ENCODE measurements at regions not wholly inside any gene's neighbourhood (a gene's known extent, or its start where the extent isn't known, plus 50 kb on each side); places are given as distances from the start of the nearest gene placed in this dataset.

DNA sequence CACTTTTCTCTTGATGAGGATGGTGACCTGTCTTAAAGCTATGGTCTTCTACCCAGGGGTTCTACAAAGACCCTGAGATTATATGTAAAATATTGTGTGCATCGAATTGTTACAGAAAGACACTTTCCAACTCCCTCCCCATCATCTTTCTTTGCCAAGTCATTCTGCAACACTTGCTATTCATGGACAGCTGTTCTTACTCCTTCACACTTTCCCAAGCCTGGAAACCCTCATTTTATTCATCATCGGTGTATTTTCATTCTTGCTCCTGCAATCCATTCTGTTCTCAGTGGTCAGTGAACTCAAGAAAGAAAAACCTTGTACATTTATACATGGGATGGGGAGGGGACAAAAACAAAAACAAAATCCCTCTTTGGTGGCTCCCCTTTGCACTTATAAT lies 90.5 kb upstream of the STXBP6 start:
- no peak for DNase-seq

DNA sequence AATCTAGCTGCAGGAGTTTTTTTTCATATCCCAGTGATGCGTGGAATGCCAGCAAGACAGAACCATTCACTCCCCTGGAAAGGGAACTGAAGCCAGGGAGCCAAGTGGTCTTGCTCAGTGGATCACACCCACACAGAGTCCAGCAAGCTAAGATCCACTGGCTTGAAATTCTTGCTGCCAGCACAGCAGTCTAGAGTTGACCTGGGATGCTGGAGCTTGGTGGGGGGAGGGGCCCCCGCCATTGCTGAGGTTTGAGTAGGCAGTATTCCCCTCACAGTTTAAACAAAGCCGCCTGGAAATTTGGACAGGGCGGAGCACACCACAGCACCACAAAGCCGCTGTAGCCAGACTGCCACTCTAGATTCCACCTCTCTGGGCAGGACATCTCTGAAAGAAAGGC lies 86.9 kb upstream of the STXBP6 start:
- DNase-seq = no peak

DNA sequence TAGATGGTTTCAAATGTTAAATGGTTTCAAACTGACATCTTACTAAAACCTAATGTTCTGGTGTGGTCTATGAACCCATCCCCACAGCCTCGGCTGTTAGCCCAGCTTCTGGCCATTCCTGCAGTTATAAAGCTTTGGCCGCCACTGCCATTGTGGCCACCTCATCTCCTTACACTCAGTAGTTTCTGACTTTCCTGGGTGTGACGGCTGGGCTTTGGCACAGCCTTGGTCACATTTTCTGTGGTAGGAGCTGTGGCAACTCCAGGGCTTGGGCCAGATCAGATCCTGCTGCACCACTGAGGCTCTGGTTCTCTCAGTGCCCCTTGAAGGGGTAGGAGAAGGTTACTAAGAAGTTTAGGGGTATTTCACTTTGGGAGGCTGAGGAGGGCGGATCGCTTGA lies 84.2 kb upstream of the STXBP6 start:
- no peak for DNase-seq

DNA sequence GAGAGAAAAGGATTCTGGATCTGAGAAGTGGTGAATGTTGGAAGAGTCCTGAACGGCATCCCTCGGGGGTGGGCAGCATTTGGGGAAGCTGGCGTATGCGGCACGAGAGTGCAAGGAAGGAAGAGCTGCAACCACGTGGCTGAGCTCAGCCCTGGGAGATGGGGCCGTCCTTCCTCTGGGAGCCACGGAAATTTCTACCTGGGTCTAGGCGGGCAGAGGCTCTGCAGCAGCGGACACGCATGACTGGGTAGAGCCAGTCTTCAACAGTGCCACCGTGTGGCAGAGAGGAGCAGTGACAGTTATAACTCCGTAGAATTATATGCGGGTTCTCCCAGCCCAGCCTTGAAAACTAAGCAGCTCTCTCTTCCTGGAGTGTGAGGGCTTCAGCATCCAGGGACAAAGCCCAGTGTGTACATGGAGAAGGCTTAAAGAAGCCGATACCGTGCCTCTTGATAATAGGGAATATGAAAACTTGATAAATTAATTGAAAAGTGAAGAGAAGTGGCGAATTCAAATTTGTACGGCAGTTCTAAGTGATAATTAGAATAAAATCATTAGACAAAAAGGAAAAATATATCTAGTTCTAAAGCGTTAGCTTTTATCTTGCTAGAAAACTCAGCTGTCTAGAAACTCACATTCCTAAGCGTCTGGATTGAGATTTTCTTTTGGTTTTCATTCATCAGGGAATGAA lies 82.9 kb upstream of the STXBP6 start:
- peak; percentile 44 for DNase-seq

DNA sequence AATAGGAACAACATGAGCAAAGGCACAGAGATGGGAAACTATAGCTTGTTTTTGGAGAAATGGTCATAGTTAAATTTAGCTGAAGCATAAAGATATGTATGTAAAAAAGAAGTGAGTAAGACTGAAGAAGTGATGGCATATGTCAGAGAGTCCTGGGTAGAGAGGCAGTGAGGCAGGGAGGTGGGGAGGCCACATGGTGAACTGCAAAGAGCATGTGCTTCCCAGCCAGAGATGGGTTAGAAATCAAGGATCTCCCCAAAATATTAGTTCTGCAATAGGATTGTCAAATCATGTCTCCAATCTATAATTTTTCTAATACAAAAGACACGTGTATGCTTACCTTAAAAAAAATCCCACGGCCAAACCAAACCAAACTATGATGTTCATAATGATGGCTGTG lies 82.1 kb upstream of the STXBP6 start:
- DNase-seq = no peak

DNA sequence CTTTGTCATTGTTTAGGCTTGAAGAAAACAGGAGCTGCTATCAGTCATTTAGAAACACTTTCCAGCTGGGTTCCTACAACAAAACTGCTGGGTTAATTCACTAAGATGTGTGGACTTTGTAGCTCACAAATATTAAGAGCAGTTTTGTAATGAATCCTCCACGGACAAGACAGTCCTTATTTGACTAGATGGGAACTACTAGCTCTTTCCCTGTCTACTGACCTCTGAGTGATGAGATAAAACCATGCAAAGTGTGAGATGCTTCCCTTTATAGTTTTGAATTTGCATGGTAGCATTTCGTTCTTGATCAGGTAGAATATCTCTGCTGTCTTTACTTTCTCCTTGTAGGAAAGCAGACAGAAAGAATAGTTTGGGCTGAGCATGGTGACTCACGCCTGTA lies 72.9 kb upstream of the STXBP6 start:
- no peak for DNase-seq

DNA sequence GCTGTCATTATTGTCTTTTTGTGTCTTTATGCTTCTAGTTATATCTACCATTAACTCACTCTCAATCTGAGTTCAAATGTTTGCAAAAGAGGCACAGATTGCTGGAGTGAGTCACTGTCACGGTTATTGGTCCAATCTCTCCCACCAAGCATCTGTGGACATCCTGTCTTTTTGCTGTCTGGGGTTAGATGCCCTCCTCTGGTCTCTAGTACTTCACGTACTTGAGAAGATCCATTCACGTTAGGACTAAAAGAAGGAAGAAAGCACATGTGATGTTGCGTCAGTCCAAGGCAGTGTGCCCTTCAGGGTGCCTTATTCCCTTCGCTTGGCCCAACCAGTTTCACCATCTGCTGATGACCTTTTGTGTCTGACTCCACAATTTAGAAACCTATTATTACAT lies 72.3 kb upstream of the STXBP6 start:
- no peak for DNase-seq

DNA sequence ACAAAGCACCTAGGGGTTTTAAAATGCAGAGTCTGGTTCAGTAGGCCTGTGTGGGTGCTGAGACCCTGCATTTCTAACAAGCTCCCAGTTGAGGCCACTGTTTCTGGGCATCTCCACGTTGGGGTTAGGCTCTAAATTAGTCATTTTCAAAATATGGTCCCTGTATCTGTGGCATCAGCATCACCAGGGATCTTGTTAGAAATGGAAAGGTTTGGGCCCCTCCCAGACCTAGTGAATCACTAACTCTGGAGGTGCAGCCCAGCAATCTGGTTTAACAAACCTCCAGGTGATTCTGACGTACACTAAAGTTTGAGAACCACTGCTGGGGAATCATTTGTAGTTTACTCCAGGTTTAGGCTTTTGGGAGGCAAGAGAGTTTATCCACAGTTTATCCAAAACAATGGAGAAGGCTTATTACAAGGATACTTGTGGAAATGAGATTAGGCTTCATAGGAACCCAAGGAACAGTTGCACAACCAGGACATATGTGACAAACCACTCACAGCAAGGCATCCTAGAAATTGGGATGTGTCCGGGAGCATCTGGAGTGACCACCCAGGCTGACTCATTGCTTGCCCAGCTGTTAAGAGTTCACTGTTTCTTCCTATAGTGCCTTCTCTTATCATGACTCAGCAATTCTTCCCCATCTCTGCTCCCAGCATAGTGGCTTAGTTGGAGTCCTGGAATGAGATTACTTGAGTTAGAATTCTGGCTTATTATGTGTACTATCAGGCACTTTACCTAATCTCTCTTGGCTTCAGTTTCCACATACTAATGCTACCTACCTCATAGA lies 71.6 kb upstream of the STXBP6 start:
- DNase-seq = no peak

DNA sequence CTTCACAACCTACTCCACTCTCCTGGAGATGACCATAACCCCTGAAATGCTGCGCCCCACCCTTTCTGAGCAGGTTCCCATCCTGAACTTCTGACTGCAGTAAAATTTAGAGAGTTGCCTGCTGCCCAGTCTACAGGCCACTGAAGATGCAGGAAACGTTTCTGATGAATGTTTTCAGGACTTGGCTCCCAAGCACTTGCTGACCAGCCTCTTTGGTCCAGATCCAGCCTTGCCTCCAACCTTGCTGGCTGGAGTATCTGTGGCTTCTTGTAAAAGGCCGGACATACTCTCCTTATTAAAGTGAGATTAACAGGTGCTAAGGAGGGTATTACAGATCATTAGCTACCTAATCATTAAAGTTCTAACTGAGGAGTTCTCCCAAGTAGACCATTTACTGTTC lies 70.3 kb upstream of the STXBP6 start:
- DNase-seq = no peak

GRCh38 chr14:25118671-25119070 lies 68.7 kb upstream of the STXBP6 start:
- no peak for DNase-seq

DNA sequence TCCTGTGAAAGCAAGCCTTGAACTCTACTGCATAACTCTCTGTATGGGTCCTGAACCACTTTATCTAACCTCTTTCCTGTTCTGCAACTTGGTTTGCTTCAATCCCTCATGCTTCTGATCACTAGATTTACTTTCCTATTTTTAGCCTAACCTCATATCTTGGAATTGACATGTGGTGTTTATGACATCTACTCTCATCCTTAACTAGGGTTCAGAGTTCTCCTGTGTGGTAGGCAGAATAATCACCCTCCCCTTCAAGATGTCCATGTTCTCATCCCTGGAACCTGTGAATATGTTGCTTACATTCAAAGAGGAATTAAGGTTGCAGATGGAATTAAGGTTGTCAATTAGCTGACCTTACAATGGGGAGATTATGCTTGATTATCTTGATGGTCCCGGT lies 67.4 kb upstream of the STXBP6 start:
- DNase-seq = no peak

DNA sequence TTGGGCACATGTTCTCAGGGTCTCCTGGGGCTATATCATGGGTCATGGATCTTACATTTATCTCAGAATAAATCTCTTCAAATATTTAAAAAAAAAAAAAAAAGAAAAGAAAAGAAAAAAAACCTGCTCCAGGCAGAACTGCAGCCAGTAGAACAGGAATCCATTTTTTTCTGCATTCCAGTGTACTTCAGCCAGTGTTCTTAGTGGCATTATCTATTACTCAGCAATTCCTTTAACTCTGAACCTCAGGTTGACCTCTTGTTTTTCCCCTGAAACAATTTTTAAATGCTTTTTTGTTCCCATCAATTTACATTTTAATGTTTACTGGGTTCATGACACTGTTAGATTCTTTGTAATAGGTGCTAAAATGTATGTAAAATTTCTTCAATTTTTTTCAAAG lies 66.7 kb upstream of the STXBP6 start:
- DNase-seq = no peak

DNA sequence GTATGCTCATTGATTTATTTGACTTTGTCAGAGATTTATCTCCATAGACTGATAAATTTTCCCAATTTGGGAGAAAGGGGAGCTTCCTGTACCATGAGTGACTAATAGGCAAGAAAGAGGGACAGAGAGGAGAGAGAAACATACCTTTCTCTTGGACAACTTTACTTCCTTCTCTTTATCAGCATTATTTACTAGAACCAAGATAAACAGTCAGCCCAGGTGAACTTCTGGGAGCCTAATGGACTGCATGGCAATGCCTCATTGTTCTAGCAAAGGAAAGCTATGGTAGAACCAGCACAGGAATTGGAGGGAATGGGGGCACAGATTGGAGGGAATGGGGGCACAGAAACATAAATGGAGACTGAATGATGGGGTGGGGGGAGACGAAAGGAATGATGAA lies 63.4 kb upstream of the STXBP6 start:
- no peak for DNase-seq

DNA sequence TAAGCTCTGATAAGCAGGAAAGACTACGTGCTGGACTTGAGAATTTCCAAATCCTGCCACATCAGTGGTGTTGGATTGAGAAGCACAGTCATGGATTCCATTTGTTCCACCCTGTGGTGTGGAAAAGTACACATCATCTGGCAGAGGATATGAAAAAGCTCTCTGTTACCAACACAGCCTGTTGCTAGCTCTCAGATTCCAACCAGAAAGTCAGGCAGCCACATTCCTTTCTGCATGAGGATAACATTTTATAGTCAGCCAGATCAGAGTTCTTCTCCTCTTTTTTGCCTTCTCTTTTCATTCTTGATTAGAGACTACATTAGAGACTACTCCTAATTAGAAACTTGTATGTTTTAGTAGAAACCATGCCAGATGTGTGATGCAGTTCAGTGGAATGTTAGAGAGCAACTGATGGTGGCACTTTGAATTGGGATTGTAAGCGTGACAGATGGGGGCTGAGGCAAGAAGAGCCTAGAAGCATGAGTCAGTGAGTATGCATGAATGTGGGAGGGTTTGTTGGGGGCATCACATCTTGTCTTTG lies 61.2 kb upstream of the STXBP6 start:
- no peak for DNase-seq

DNA sequence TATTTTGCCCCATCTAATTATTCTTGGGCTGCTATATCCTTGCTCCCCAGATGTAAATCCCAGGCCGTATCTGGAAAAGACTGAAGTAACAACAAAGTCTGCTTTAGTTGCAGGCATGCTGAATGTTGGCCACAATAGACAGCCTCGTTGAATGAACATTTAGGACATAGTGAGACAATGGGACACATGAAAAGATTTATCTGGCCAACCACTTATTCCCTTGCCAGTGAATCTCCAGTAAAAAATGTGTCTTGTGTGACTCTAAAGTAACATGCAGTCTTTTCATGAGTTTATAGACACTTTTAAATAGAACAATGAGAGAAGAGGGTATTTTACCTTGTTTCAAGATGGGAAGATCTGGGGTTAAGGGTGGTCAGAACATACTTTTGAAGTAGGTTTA lies 60.2 kb upstream of the STXBP6 start:
- no peak for DNase-seq

DNA sequence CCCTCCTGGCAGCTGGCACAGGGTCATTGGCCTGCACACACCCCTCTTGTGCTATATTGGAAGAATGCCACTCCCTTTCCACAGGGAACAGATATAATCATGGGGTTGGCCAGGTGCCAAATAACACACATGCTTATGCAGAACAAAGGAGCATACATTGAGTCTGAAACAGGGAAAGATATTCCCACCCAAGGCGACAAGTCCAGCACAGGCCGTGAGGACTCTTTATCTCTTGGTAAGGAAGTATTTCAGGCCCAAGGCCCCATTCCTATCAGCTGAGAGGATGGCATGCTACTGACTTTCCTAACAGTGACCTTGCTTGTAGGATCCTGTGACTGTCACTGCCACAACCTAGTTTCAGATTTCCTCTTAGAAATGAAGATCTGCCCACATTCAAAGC lies 59.0 kb upstream of the STXBP6 start:
- DNase-seq = peak; percentile 18

GRCh38 chr14:25108291-25108690 lies 58.3 kb upstream of the STXBP6 start:
- DNase-seq = no peak

DNA sequence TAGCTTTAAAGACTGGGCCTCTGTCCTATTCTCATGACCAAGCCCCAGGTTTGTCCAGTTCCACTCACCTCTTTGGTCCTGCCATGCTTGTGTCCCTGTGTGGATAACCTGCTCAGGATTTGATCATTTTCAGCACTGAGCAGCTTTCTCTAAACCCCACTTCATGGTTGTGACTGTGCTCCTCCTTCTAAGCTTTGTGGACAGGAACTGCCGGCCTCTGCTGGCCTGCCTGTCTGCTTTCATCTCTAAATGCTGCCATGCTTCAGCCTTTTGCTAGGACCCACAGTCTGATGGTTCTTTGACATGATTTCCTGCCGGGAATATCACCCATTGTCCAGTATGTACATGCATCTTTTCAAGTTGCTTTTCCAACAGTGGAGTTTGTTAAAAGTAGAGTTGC lies 53.9 kb upstream of the STXBP6 start:
- DNase-seq = no peak

DNA sequence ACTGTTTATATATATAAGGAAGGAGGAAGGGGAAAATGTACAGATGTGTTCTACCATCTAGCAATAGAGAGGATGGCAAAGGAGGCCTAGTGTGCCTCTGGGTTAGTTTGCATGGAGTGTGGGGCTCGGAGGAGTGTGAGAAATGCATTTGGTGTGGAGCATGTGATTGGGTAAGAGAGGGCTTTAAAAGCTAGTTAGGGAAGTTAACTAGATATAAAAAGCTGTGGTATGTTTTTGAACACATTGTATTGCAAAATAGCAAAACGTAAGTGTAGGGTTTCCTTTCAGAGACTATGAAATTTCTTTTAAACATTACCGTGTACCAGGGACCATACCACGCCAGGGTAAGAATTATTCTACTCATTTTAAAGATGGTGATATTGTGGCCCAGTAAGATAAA lies 53.3 kb upstream of the STXBP6 start:
- no peak for DNase-seq

DNA sequence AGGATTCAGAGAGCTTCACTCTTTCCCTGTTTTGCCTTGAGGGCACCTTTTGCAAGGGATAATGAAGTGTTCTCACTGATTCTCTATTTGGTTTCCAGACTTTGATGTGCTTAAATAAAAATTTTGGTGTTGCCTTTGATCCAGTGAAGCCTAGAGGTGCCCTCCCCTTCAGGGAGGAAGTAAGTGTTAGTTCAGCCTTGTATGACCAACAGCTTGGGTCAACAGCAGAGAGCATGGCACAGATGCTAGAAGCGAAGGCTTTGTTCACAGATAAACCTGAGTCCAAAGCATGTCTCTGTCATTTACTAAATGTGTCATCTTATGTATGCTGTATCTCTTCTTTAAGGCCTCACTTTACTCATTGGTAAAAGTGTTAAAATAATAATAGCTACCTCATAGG lies 52.8 kb upstream of the STXBP6 start:
- DNase-seq = no peak

DNA sequence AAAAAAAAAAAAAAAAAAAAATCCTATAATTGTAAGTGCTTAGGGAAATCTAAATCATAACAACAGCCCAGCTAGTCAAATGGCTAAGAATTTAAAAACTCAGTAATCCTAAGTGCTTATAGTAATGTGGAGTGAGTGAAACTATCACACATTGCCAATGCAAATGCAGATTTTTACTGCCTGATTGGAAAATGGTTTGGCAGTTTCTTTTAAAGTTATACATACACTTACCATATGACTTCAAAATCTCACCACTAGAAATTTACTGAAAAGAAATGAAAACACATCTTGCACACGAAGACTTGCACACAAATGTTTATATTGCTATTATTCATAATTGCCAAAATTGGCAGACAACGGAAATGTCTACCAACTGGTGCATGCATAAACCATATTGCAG lies 51.3 kb upstream of the STXBP6 start:
- DNase-seq = no peak

Data from right kidney (tissue), 1 donor.